HG02678 (cell line): ENCODE measurements at regions not wholly inside any gene's neighbourhood (a gene's known extent, or its start where the extent isn't known, plus 50 kb on each side); places are given as distances from the start of the nearest gene placed in this dataset.
"Not testable (repeated sequence)": the region's sequence is repeated elsewhere in the genome, so short reads cannot be mapped to it uniquely, and the experiment has no call there.

Experiments
- ATAC-seq: cut with Tn5 transposase; IDR thresholded peaks from one replicate; pipeline ENCODE4 v1.9.1; 2021; ENCODE audit warnings: mild to moderate bottlenecking, moderate library complexity; ENCODE audit not compliant: unreplicated experiment

DNA sequence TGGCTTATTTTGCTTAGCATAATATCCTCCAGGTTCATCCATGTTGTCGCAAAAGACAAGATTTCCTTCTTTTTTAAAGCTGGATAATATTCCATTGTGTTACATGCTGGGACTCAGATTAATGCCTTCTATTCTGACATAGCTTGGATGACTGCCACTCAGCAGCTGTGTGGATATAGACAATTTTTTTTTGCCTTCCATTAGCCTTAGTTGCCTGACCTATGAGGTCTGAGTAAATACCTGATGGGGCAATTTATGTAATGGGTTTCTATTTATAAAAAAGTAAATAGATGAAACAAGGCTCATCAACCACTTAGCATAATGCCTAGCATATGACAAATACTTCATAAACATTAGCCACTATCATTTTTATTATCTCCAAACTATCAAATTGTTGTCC lies 515.4 kb downstream of the ZNF674 start:
- no peak for ATAC-seq

DNA sequence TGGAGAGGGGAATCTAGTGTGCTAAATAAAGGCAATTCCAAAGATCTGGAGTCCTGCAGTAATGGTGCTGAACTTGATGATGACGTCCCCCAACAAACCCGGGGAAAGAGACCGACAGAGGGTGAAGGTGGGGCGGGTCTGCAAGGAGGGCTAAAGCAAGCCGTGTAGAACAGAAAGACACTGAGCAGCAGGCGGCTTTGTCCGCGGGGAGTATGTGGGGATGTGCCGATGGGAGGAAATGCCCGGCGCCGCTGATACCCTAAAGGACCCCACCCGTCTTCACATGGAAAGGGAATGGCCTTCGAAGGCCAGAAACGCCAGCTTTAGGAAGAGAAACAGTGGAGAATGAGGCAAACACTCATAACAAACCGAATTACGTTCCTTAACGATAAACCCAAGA lies 528.9 kb downstream of the ZNF674 start:
- ATAC-seq: no peak

DNA sequence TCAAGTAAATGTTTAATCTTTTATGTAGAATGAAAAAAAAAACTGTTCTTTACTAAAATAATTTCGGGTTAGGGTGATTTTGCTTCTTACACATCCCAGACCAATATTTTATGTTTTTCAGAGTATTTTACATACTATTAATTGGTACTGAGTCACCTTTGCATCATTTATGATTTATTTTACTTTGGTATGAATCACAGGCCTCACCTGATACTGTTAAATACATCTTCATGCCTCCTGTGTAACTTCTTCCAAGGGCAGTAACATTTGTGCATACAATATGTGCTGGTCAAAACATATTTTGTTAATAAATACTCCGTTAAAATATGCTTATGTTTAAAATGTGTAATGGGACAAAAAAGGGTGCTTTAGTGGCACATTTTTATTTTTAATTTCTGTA lies 529.6 kb downstream of the ZNF674 start:
- no peak for ATAC-seq

DNA sequence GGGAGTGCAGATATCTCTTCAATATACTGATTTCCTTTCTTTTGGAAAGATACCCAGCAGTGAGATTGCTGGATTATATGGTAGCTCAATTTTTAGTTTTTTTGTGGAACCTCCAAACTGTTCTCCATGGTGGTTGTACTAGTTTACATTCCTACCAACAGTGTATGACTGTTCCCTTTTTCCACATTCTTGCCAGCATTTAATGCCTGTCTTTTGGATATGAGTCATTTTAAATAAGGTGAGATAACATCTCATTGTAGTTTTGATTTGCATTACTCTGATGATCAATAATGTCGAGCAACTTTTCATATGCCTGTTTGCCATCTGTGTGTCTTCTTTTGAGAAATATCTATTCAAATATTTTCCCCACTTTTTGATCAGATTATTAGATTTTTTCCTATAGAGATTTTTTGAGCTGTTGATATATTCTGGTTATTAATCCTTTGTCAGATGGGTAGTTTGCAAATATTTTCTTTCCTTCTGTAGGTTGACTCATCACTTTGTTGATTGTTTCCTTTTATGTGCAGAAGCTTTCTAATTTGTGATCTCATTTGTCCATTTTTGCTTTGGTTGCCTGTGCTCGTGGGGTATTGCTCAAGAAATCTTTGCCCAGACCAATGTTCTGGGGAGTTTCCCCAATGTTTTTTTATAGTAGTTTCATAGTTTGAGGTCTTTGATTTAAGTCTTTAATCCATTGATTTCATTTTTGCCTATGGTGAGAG lies 552.7 kb downstream of the ZNF674 start:
- ATAC-seq: no peak

DNA sequence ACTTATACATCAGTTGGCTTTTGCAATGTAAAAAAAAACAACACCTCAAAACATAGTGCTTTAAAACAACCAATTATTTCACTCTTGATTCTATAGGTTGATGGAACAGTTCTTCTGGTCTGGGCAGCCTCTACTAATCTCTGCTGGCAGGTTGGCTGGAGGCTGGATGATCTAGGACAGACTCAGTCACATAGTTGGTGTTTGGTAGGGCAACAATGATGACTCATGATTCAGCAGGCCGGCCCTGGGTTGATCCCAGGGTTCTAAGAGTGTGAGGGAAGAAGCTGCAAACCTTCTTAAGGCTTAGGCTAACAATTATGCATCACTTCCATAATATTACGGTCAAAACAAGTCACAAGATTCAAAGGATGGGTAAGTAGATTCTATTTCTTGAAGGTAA lies 558.2 kb downstream of the ZNF674 start:
- ATAC-seq: no peak

DNA sequence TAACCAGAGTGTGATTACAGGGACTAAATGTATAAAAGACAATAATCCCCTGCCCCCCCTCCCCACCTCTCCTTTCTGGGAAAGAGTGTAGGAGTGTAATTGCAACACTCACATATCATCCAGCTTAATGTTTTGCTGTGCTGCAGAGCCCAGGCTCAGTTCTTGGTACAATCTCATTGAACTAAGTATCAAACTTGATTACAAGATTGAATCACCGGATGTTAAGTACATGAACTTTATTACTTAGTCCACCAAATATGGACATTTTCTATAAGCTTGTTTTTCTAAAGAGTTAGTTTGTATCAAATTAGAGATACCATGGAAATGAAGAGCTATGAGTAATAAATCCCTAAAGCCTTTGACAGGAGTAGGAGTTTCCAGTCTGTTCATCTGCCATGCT lies 559.1 kb downstream of the ZNF674 start:
- ATAC-seq: no peak

DNA sequence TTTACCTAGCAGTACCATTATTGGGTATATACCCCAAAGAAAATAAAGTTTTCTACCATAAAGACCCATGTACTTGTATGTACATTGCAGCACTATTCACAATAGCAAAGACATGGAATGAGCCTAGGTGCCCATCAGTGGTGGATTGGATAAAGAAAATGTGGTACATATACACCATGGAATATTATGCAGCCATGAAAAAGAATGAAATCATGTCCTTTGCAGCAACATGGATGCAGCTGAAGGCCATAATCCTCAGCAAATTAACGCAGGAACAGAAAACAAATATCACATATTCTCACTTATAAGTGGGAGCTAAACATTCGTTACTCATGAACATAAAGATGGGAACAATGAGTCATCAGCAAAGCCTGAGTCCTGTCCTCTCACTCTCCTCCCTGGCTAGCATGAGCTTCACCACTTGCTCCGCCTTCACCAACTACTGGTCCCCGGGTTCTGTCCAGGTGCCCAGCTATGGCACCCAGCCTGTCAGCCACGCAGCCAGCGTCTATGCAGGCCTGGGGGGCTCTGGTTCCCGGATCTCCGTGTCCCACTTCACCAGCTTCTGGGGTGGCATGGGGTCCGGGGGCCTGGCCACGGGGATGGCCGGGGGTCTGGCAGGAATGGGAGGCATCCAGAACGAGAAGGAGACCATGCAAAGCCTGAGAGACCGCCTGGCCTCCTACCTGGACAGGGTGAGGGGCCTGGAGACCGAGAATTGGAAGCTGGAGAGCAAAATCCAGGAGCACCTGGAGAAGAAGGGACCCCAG lies 562.1 kb downstream of the ZNF674 start:
- ATAC-seq: not testable (repeated sequence)

DNA sequence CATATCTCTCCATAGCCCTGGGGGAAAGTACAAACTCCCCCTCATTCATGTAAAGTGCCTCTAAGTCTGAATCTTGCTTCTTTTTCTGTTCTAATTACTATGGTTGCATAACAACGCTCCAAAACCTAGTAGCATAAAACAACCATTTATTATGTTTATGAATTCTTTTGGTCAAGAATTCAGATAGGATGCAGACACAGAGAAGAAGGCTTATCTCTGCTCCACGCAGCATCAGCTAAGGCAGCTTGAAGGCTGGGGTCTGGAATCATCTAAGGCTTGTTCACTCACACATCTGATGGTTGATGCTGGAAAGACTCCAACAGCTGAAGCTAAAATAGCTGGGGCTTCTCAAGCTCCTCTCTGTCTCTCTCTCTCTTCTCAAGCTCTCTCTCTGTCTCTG lies 564.5 kb downstream of the ZNF674 start:
- ATAC-seq: no peak

DNA sequence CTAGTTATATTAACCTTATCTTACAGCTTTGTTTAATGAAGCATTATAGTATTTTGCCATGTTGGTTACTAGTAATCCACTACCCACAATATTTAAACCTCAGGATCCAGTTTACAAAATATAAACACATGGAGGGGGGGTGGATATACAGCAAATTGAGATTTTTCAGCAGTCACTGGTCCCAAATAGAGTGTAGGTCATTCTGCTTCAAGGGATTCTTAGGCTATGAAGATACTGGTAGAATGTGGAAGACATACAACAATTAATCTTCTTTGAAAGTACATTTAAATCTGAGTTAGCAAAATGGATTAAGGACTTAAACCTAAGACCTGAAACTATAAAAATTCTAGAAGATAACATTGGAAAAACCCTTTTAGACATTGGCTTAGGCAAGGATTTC lies 569.6 kb downstream of the ZNF674 start:
- no peak for ATAC-seq

DNA sequence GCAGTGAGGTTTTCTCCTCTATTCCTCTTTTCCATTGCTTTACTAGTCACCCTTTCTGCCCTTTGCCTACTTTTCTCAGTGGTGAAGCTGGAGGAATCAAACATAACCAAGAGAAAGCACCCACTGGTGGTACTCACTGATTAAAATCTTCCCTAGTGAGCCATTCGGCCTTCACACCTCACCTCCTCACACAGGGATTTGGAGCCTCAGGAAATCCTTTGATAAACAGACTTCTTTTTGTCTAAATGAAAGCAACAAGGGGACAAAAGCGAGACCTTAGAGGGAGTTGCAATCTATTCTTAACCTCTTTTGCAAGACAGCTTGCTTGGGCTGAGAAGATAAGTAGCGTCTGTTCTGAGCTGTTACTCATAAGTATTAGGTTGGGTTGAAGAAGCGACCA lies 572.6 kb downstream of the ZNF674 start:
- no peak for ATAC-seq

DNA sequence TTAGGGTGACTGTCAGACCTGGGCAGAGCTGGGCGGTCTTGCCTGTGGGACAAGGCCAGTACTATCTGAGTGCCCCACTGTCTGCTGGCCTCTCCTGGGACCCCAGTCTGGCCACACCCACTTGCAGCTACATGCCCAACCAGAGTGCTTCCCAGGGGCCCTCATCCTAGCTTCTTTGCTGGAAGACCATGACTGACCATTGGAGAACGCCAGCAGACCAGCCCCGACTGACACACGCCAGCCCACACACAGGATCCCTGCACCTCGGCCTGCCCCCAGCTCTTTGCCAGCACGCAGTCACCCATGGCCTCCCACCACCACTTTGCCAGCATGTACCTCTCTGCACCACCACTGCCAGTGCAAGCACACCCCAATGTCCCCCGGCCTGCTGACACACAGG lies 585.7 kb downstream of the ZNF674 start:
- no peak for ATAC-seq

DNA sequence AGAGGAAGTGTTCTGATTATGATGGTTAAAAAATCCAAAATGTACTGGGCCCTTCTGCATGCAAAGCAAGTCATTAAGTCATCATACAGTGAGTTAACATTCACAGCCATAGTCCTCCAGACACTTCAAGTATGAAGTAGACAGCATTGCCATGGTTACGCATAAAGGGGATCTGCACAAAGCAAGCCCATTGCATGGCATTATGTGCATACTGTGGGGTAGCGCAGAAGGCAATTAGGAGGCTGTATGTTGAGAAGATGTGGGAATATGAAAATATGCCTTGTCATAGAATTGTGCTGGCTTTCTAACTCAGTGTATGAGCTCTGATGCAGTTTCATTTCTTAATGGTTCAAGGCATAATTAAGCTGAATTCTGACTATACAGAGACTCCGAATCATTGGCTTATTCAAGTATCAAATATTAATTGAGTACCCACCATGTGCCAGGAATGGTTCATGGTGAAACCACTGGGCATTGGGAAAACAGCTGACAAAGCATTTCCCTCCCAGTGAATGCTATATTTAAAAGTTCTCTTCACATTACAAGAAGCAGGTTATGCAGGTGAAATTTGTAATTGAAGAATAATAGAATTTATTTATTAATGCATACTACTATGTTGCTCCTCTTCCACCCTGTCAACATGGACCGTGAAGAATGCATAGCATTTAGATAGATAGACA lies 588.9 kb downstream of the ZNF674 start:
- no peak for ATAC-seq

DNA sequence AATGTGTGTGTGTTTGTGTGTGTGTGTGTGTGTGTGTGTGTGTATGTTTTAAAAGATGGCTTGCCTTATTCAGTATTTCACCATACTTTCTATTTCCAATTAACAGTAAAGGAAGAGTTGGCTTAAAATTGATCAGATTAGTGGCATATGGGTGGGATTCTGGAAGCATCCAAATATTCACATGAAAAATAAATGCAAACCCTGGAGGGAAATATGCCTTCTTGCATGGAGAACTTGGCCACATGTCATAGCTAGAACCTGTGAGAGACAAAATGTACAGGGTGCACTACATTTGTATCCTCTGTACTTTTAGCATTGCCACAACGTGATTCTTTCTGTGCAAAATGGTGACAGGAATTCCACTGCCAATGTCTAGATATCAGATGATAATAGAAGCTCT lies 589.6 kb downstream of the ZNF674 start:
- no peak for ATAC-seq

DNA sequence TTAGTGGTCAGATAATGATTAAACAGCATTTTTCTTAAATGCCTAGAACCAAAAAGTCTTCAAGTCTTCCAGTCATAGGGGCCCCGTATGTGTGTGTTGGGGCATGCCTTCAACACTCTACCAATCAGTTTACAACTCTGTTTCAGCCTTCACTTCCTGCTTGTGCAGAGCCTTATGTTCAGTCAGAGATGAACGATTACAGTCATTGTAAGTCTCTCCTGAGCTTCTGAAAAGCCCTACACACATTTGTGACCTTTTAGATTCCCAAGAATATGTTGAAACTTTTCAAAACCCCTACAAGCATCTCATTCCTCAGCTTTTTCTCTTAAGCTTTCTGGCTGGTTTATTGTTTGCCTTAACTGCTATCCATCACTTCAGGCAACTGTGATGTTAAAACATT lies 591.2 kb downstream of the ZNF674 start:
- no peak for ATAC-seq

DNA sequence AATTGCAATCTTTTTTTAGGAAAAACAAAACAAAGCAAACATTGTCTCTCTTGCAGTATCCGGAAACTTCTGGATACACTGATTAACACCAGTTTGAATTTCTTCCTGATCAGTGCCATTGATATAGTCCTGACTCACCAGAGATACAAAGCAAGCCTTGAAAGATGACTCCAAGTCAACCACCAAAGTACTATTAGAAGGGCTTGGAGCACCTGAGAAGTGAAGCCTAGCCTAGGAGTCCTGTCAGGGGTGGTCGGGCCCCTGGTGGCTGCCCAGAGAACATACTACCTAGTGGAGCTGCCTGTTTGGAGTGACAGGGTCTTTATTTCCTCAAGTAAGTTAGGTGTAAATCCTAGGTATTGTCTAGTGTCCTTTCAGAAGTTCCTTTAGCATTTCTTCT lies 593.2 kb downstream of the ZNF674 start:
- no peak for ATAC-seq

DNA sequence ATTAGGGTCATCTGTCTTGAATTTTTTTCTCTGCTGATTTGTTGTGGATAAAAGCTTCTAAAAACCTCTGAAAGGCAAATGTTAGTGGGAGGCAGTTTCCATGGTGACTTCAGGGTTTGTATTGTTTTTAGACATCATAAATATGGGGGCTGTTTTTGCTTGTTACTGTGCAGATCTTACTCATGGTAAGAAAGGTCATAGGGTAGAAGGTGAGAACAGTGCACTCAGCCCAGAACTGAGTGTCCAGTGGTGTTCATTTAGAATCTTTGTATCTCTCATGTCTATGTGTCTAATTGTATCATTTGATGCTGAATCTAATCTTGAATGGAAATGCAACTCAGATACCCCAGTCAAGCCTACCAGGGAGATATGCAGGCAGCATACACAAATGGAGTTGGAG lies 609.8 kb downstream of the ZNF674 start:
- no peak for ATAC-seq

DNA sequence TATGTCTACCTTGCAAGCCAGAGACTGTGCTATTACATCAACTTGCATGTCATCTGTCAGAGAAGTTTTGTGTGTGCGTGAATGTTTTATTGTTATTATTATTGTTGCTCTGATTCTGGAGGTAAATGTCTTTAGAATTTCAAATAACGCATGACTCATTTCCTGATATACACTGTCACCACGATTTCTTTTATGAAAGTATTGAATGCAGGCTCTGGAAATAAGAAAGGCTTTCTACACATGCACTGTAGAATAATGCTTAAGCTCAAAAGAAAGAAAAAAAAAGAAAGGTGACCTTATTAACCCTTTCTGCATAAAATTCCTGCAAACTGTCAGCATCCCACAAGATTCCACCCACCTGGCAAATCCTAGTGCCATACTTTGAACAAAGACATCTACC lies 632.9 kb downstream of the ZNF674 start:
- ATAC-seq: no peak

DNA sequence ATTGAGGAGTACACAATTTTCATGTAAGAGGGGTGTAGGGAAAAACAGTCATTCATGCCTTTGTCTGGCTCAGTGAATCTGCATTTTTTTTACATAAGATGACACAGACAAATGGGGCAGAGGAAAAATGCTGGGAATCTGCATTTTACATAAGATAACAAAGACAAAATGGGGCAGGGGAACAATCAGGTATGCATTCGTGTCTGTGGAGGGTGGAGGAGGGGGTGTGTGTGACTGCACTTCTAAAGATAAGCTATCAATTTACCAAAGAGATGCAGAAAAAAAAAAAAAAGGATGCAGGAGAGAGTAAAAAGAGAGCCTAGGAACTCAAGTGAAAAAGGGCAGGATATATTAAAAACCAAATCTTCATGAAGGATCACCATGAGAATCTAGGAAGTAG lies 637.4 kb downstream of the ZNF674 start:
- ATAC-seq: no peak

DNA sequence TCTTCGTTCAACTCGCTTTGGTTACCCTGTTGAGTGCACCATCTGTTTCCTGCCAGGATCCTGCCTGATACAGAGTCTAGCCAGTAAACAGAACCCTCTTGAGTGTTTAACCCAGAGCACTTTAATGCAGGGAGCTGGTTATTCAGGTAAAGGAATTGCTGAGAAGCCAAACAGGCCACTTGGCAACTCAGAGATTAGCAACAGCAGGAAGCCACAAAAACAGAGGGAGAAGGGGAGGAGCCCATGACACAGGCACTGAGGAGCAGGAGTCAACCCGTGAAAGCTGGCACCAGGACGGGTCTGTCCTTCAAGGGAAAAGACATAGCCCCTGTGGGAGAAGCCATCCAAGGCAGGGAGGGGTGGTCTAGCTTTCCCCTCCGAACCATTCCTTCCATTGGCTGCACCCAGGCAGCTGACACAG lies 641.4 kb downstream of the ZNF674 start:
- ATAC-seq: no peak

DNA sequence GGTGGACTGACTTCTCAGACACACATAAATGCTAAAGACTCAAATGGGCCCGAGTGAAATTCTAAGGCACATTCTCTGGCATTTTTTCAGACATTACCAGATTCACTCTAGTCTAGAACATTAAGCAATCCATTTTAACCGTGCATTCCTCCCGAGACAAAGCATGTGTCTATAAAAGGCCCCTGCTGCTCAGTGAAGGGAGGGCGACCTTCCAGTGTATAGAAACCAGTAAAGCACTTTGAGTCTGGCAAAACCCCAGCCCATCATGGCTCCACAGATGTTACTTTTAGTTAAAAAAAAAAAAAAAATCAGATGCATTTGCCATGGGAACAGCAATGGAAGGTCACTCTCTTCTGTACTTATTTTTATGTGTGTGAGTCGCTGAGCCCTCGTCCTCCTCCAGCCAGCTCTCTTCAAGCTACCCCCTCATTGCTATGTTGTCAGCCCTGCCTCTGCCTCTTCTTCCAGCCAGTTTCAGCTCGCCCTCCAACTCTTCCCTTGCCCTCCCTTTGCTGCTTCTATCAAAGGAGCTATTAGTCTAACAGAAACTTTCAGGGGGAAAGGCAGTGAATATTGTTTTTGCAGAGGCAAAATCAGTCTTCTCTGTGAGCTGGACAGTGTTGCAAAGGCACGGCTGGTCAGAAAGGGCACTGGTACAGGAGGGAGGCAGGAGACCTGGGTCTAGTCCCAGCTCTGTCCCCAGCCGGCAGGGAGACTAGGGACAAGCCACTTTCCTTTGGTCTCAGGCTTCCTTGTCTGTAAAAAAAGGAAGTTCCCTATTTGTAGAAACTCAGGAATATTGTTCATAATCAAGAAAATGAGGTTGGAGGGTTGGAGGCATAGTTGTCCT lies 644.2 kb downstream of the ZNF674 start:
- no peak for ATAC-seq
